ENCODE measurements at regions not wholly inside any gene's neighbourhood (a gene's known extent, or its start where the extent isn't known, plus 50 kb on each side); places are given as distances from the start of the nearest gene placed in this dataset.
A peak's percentile ranks its signal among the peaks of the same experiment; 100 is the strongest.

DNA sequence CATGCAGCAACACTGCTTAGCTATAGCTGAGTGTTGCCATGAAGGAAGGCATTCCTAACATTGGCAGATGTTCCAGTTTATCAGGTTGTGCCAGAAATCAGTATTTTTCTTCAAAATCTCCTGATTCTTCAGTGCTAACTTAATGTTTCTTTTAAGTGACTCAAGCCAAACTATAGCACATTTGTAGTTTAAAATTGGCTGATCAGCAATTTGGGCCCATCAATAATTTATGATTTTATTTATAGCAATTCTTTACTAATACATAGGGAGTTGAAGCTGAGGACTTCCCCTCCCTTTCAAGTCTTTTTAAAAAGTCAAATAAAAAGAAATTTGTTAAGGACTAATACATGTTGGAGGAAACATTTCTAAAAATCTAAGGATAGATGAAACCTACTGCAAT is 383.8 kb upstream of the KHDRBS2 start:
- H3K14ac ChIP-seq (ENCODE audit: low read length in 2 of 2) = no peak overlapping the region

GRCh38 chr6:62652692-62653328 is 366.8 kb upstream of the KHDRBS2 start:
- Histone ChIP-seq H2BK15ac (ENCODE audit: low read depth, poor library complexity, severe bottlenecking) (no peak overlapping the region), H4K91ac (ENCODE audit: low read length) (no peak overlapping the region), H2BK120ac (ENCODE audit: low read depth, low read length) (no peak overlapping the region), H3K27me3 (ENCODE audit: control insufficient read depth in 1 of 2, insufficient read depth in 1 of 2, low read length in 2 of 2) (no peaks in the 10 kb centered on the region), H3K4me2 (ENCODE audit: low read length, poor library complexity, severe bottlenecking) (no peak overlapping the region), H2AK5ac (ENCODE audit: low read length, severe bottlenecking) (no peak overlapping the region), H3K79me1 (replicated peaks; ENCODE audit: low read length, poor library complexity, severe bottlenecking) (no peaks in the 10 kb centered on the region), H4K8ac (ENCODE audit: low read length) (no peak overlapping the region), H3K14ac (ENCODE audit: low read length in 2 of 2) (no peak overlapping the region), H2AFZ (ENCODE audit: low read depth, low read length) (no peak overlapping the region), H2BK12ac (ENCODE audit: low read length in 2 of 2) (no peak overlapping the region), H3K18ac (ENCODE audit: low read depth in 1 of 2, low read length in 2 of 2) (no peak overlapping the region), H3K4me3 (ENCODE audit: insufficient read depth in 1 of 2, low read depth in 1 of 2, low read length in 2 of 2) (no peak overlapping the region), H3K4ac (ENCODE audit: low read depth in 1 of 2, low read length in 2 of 2) (no peak overlapping the region), H3K4me1 (ENCODE audit: control insufficient read depth, insufficient read depth, low read depth, low read length) (no peaks in the 10 kb centered on the region), H3K36me3 (ENCODE audit: control insufficient read depth in 1 of 2, insufficient read depth in 2 of 2, low read depth in 1 of 2, low read length in 2 of 2) (no peaks in the 10 kb centered on the region), H2BK5ac (ENCODE audit: low read depth, low read length, poor library complexity, severe bottlenecking) (no peak overlapping the region), H3K23ac (ENCODE audit: low read length in 2 of 2) (no peak overlapping the region), H3K9me3 (ENCODE audit: control insufficient read depth, low read length) (peaks cover 56% of the 10 kb centered on the region), H3K27ac (ENCODE audit: low read length, poor library complexity, severe bottlenecking) (no peak overlapping the region), H3K9ac (ENCODE audit: low read length) (no peak overlapping the region)
- 76% methylated on average over 2 of the region's 2 CpGs for WGBS
- peak; percentile 3 for DNase-seq

More for the DNA sequence above, 383.8 kb upstream of the KHDRBS2 start:
- no peaks in the 10 kb centered on the region for H3K4me1 ChIP-seq (ENCODE audit: control insufficient read depth, insufficient read depth, low read depth, low read length)
- H2AFZ ChIP-seq (ENCODE audit: low read depth, low read length) = no peak overlapping the region
- H2BK5ac ChIP-seq (ENCODE audit: low read depth, low read length, poor library complexity, severe bottlenecking) = no peak overlapping the region
- H3K4me3 ChIP-seq (ENCODE audit: insufficient read depth in 1 of 2, low read depth in 1 of 2, low read length in 2 of 2) = no peak overlapping the region
- H3K36me3 ChIP-seq (ENCODE audit: control insufficient read depth in 1 of 2, insufficient read depth in 2 of 2, low read depth in 1 of 2, low read length in 2 of 2) = no peaks in the 10 kb centered on the region
- H4K8ac ChIP-seq (ENCODE audit: low read length) = no peak overlapping the region
- H3K4me2 ChIP-seq (ENCODE audit: low read length, poor library complexity, severe bottlenecking) = no peak overlapping the region
- H2BK12ac ChIP-seq (ENCODE audit: low read length in 2 of 2) = no peak overlapping the region
- H3K27ac ChIP-seq (ENCODE audit: low read length, poor library complexity, severe bottlenecking) = no peak overlapping the region
- H3K9me3 ChIP-seq (ENCODE audit: control insufficient read depth, low read length) = no peaks in the 10 kb centered on the region
- H2BK120ac ChIP-seq (ENCODE audit: low read depth, low read length) = no peak overlapping the region
- no peak for DNase-seq
- no peak overlapping the region for H4K91ac ChIP-seq (ENCODE audit: low read length)
- H3K9ac ChIP-seq (ENCODE audit: low read length) = no peak overlapping the region
- H3K23ac ChIP-seq (ENCODE audit: low read length in 2 of 2) = no peak overlapping the region
- H2BK15ac ChIP-seq (ENCODE audit: low read depth, poor library complexity, severe bottlenecking) = no peak overlapping the region
- no peaks in the 10 kb centered on the region for H3K79me1 ChIP-seq (replicated peaks; ENCODE audit: low read length, poor library complexity, severe bottlenecking)
- H2AK5ac ChIP-seq (ENCODE audit: low read length, severe bottlenecking) = no peak overlapping the region
- no peak overlapping the region for H3K18ac ChIP-seq (ENCODE audit: low read depth in 1 of 2, low read length in 2 of 2)
- H3K4ac ChIP-seq (ENCODE audit: low read depth in 1 of 2, low read length in 2 of 2) = no peak overlapping the region
- no peaks in the 10 kb centered on the region for H3K27me3 ChIP-seq (ENCODE audit: control insufficient read depth in 1 of 2, insufficient read depth in 1 of 2, low read length in 2 of 2)

DNA sequence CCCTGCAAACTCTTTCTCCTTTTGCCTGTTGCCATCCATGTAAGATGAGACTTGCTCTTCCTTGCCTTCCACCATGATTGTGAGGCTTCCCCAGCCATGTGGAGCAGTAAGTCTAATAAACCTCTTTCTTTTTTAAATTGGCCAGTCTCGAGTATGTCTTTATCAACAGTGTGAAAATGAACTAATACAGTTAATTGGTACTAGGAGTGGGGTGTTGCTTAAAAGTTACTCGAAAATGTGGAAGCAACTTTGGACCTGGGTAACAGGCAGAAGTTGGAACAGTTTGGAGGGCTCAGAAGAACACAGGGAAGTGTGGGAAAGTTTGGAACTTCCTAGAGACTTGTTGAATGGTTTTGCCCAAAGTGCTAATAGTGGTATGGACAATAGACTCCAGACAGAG is 359.2 kb upstream of the KHDRBS2 start:
- H2BK5ac ChIP-seq (ENCODE audit: low read depth, low read length, poor library complexity, severe bottlenecking) = no peak overlapping the region
- H3K14ac ChIP-seq (ENCODE audit: low read length in 2 of 2) = no peak overlapping the region
- no peak for DNase-seq
- H2BK15ac ChIP-seq (ENCODE audit: low read depth, poor library complexity, severe bottlenecking) = no peak overlapping the region
- no peak overlapping the region for H4K91ac ChIP-seq (ENCODE audit: low read length)
- H3K18ac ChIP-seq (ENCODE audit: low read depth in 1 of 2, low read length in 2 of 2) = no peak overlapping the region
- no peak overlapping the region for H3K4ac ChIP-seq (ENCODE audit: low read depth in 1 of 2, low read length in 2 of 2)
- H2AK5ac ChIP-seq (ENCODE audit: low read length, severe bottlenecking) = no peak overlapping the region
- H4K8ac ChIP-seq (ENCODE audit: low read length) = no peak overlapping the region
- 36% methylated on average over 2 of the region's 2 CpGs for WGBS
- H3K9ac ChIP-seq (ENCODE audit: low read length) = no peak overlapping the region
- no peak overlapping the region for H2BK120ac ChIP-seq (ENCODE audit: low read depth, low read length)
- no peak overlapping the region for H2AFZ ChIP-seq (ENCODE audit: low read depth, low read length)
- no peaks in the 10 kb centered on the region for H3K79me1 ChIP-seq (replicated peaks; ENCODE audit: low read length, poor library complexity, severe bottlenecking)
- H3K4me2 ChIP-seq (ENCODE audit: low read length, poor library complexity, severe bottlenecking) = no peak overlapping the region
- H3K4me1 ChIP-seq (ENCODE audit: control insufficient read depth, insufficient read depth, low read depth, low read length) = no peaks in the 10 kb centered on the region
- H2BK12ac ChIP-seq (ENCODE audit: low read length in 2 of 2) = no peak overlapping the region
- H3K23ac ChIP-seq (ENCODE audit: low read length in 2 of 2) = no peak overlapping the region
- no peak overlapping the region for H3K4me3 ChIP-seq (ENCODE audit: insufficient read depth in 1 of 2, low read depth in 1 of 2, low read length in 2 of 2)
- no peaks in the 10 kb centered on the region for H3K27me3 ChIP-seq (ENCODE audit: control insufficient read depth in 1 of 2, insufficient read depth in 1 of 2, low read length in 2 of 2)
- no peaks in the 10 kb centered on the region for H3K36me3 ChIP-seq (ENCODE audit: control insufficient read depth in 1 of 2, insufficient read depth in 2 of 2, low read depth in 1 of 2, low read length in 2 of 2)
- peaks cover 53% of the 10 kb centered on the region for H3K9me3 ChIP-seq (ENCODE audit: control insufficient read depth, low read length)
- no peak overlapping the region for H3K27ac ChIP-seq (ENCODE audit: low read length, poor library complexity, severe bottlenecking)

GRCh38 chr6:62640749-62641148 is 354.7 kb upstream of the KHDRBS2 start:
- no peak overlapping the region for H3K9ac ChIP-seq (ENCODE audit: low read length)
- no peak overlapping the region for H3K14ac ChIP-seq (ENCODE audit: low read length in 2 of 2)
- no peak overlapping the region for H3K27ac ChIP-seq (ENCODE audit: low read length, poor library complexity, severe bottlenecking)
- H3K79me1 ChIP-seq (replicated peaks; ENCODE audit: low read length, poor library complexity, severe bottlenecking) = no peaks in the 10 kb centered on the region
- no peak overlapping the region for H2AK5ac ChIP-seq (ENCODE audit: low read length, severe bottlenecking)
- H3K4me1 ChIP-seq (ENCODE audit: control insufficient read depth, insufficient read depth, low read depth, low read length) = no peaks in the 10 kb centered on the region
- H3K36me3 ChIP-seq (ENCODE audit: control insufficient read depth in 1 of 2, insufficient read depth in 2 of 2, low read depth in 1 of 2, low read length in 2 of 2) = no peaks in the 10 kb centered on the region
- H2BK12ac ChIP-seq (ENCODE audit: low read length in 2 of 2) = no peak overlapping the region
- H3K23ac ChIP-seq (ENCODE audit: low read length in 2 of 2) = no peak overlapping the region
- WGBS = 100% methylated on average over 1 of the region's 2 CpGs
- no peak overlapping the region for H4K91ac ChIP-seq (ENCODE audit: low read length)
- no peak overlapping the region for H3K4me3 ChIP-seq (ENCODE audit: insufficient read depth in 1 of 2, low read depth in 1 of 2, low read length in 2 of 2)
- no peak overlapping the region for H3K4ac ChIP-seq (ENCODE audit: low read depth in 1 of 2, low read length in 2 of 2)
- no peak overlapping the region for H2BK5ac ChIP-seq (ENCODE audit: low read depth, low read length, poor library complexity, severe bottlenecking)
- no peak overlapping the region for H4K8ac ChIP-seq (ENCODE audit: low read length)
- no peak overlapping the region for H2BK120ac ChIP-seq (ENCODE audit: low read depth, low read length)
- H3K18ac ChIP-seq (ENCODE audit: low read depth in 1 of 2, low read length in 2 of 2) = no peak overlapping the region
- peaks cover 32% of the 10 kb centered on the region for H3K9me3 ChIP-seq (ENCODE audit: control insufficient read depth, low read length)
- no peak overlapping the region for H2BK15ac ChIP-seq (ENCODE audit: low read depth, poor library complexity, severe bottlenecking)
- no peak overlapping the region for H3K4me2 ChIP-seq (ENCODE audit: low read length, poor library complexity, severe bottlenecking)
- no peaks in the 10 kb centered on the region for H3K27me3 ChIP-seq (ENCODE audit: control insufficient read depth in 1 of 2, insufficient read depth in 1 of 2, low read length in 2 of 2)
- H2AFZ ChIP-seq (ENCODE audit: low read depth, low read length) = no peak overlapping the region
- no peak for DNase-seq
